Mesothelial cell of epicardium (in vitro differentiated cells): ENCODE measurements at regions not wholly inside any gene's neighbourhood (a gene's known extent, or its start where the extent isn't known, plus 50 kb on each side); places are given as distances from the start of the nearest gene placed in this dataset.
"Not testable (repeated sequence)": the region's sequence is repeated elsewhere in the genome, so short reads cannot be mapped to it uniquely, and the experiment has no call there.

Source experiments
- DNase-seq, 2 experiments: peaks; one replicate each; pipeline ENCODE4 v3.0.0; 2021; ENCODE audit warnings: low spot score in 2 of 2; ENCODE audit not compliant: unreplicated experiment in 2 of 2
- H3K27ac Mint-ChIP-seq: 2 replicates; pipeline ENCODE4 v1.8.0; 2021; ENCODE audit warnings: mixed read lengths
- H3K27me3 Mint-ChIP-seq: 2 replicates; pipeline ENCODE4 v1.8.0; 2021; ENCODE audit warnings: low read depth, mixed read lengths
- H3K36me3 Mint-ChIP-seq: 2 replicates; pipeline ENCODE4 v1.8.0; 2021; ENCODE audit warnings: mixed read lengths
- H3K4me1 Mint-ChIP-seq: 2 replicates; pipeline ENCODE4 v1.8.0; 2021; ENCODE audit warnings: mixed read lengths
- H3K4me3 Mint-ChIP-seq: 2 replicates; pipeline ENCODE4 v1.8.0; 2021; ENCODE audit warnings: mild to moderate bottlenecking, moderate library complexity, mixed read lengths
- H3K9me3 Mint-ChIP-seq: 2 replicates; pipeline ENCODE4 v1.8.0; 2021; ENCODE audit warnings: mixed read lengths
- TF ChIP-seq, protein P1 (sequence below): fragments of 200-600 bp; sonication (generic); IDR thresholded peaks from one replicate; pipeline ENCODE4 v1.5.0; 2021; ENCODE audit warnings: antibody characterized with exemption; ENCODE audit not compliant: unreplicated experiment

DNA sequence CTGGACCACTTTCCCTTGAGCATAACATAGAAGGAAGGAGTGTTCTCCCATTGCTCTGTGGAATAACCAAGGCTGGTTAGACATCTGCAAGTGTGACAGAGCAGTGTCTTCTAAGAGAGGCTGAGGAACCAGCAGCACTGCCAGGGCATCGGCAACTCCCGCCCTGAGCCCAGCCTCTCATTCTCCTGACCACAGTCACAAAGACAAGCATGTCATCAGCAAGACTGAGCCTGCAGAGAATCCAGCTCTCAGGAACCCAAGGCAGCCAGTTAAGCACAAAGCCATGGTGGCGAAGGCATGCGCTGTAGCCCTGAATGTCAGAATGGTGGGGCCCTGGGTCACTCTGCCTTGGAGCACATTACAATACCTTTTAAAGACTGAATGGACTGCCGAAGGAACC lies 253.9 kb downstream of the AGTPBP1 start:
- H3K9me3 Mint-ChIP-seq: no peaks in the 10 kb centered on the region

GRCh38 chr9:85484235-85484634 lies 257.5 kb downstream of the AGTPBP1 start:
- Mint-ChIP-seq H3K36me3 (no peaks in the 10 kb centered on the region), H3K4me3 (no peak overlapping the region), H3K4me1 (peaks cover 9% of the 10 kb centered on the region), H3K27me3 (peaks cover 3% of the 10 kb centered on the region), H3K9me3 (peaks cover 6% of the 10 kb centered on the region), H3K27ac (no peak overlapping the region)
- DNase-seq: no peak
- TF ChIP-seq, protein P1, sequence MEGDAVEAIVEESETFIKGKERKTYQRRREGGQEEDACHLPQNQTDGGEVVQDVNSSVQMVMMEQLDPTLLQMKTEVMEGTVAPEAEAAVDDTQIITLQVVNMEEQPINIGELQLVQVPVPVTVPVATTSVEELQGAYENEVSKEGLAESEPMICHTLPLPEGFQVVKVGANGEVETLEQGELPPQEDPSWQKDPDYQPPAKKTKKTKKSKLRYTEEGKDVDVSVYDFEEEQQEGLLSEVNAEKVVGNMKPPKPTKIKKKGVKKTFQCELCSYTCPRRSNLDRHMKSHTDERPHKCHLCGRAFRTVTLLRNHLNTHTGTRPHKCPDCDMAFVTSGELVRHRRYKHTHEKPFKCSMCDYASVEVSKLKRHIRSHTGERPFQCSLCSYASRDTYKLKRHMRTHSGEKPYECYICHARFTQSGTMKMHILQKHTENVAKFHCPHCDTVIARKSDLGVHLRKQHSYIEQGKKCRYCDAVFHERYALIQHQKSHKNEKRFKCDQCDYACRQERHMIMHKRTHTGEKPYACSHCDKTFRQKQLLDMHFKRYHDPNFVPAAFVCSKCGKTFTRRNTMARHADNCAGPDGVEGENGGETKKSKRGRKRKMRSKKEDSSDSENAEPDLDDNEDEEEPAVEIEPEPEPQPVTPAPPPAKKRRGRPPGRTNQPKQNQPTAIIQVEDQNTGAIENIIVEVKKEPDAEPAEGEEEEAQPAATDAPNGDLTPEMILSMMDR: no peak

More for the DNA sequence above, 253.9 kb downstream of the AGTPBP1 start:
- H3K4me1 Mint-ChIP-seq: peaks cover 9% of the 10 kb centered on the region
- no peak overlapping the region for H3K27ac Mint-ChIP-seq
- DNase-seq: no peak
- H3K27me3 Mint-ChIP-seq: peaks cover 3% of the 10 kb centered on the region
- no peaks in the 10 kb centered on the region for H3K36me3 Mint-ChIP-seq
- H3K4me3 Mint-ChIP-seq: no peak overlapping the region
- TF ChIP-seq, protein P1: no peak

- no peak for DNase-seq
- peaks cover 6% of the 10 kb centered on the region for H3K9me3 Mint-ChIP-seq
- H3K27me3 Mint-ChIP-seq: peaks cover 3% of the 10 kb centered on the region
- H3K4me1 Mint-ChIP-seq: peaks cover 9% of the 10 kb centered on the region
- H3K36me3 Mint-ChIP-seq: no peaks in the 10 kb centered on the region
- H3K4me3 Mint-ChIP-seq: no peak overlapping the region
- H3K27ac Mint-ChIP-seq: no peak overlapping the region
- TF ChIP-seq, protein P1: no peak
These were observed 258.5 kb downstream of the AGTPBP1 start for GRCh38 chr9:85483208-85483607.

GRCh38 chr9:85479305-85479704 lies 262.4 kb downstream of the AGTPBP1 start:
- Mint-ChIP-seq H3K27ac (no peak overlapping the region), H3K27me3 (no peaks in the 10 kb centered on the region), H3K4me1 (peaks cover 7% of the 10 kb centered on the region), H3K9me3 (peaks cover 17% of the 10 kb centered on the region), H3K36me3 (peaks cover 4% of the 10 kb centered on the region), H3K4me3 (no peak overlapping the region)
- DNase-seq: no peak
- TF ChIP-seq, protein P1: no peak

DNA sequence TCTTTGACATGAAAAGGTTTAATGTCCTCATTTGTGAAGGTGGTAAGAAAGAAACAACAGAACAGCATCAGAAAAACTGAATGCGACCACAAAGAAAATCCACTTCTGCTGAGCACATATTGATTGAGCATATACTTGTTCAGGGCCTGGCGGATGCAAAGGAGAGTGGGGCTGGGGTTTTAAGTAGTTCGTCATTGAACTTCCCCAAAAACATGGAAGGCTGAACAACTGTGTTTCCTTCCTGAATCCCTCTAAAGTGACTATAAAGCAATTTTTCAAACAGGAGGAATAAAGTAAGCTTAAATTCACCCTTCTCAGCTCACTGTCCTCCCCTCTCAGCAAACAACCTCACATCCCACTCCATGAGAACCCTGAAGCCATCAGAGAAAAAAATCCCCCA lies 262.9 kb downstream of the AGTPBP1 start:
- H3K27ac Mint-ChIP-seq: no peak overlapping the region
- peaks cover 18% of the 10 kb centered on the region for H3K9me3 Mint-ChIP-seq
- H3K27me3 Mint-ChIP-seq: no peaks in the 10 kb centered on the region
- peaks cover 3% of the 10 kb centered on the region for H3K4me1 Mint-ChIP-seq
- no peak for DNase-seq
- H3K36me3 Mint-ChIP-seq: peaks cover 5% of the 10 kb centered on the region
- no peak overlapping the region for H3K4me3 Mint-ChIP-seq
- TF ChIP-seq, protein P1: no peak

DNA sequence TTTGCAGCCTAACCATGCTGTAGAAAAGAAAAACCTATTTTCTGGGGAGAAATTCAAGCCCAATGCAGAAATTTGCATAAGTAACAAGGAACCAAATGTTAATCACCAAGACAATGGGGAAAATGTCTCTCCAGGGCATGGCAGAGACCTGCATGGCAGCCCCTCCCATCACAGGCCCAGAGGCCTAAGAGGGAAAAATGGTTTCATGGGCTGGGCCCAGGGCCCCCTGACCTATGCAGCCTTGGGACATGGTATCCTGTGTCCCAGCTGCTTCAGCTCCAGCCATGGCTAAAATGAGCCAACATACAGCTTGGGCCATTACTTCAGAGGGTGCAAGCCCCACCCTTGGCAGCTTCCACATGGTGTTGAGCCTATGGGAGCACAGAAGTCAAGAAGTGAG lies 266.9 kb downstream of the AGTPBP1 start:
- not testable (repeated sequence) for DNase-seq, H3K4me3 Mint-ChIP-seq, H3K27ac Mint-ChIP-seq, H3K36me3 Mint-ChIP-seq, H3K27me3 Mint-ChIP-seq, H3K4me1 Mint-ChIP-seq
- H3K9me3 Mint-ChIP-seq: peaks cover 12% of the 10 kb centered on the region
